MM.1S (cell line): ENCODE measurements at regions not wholly inside any gene's neighbourhood (a gene's known extent, or its start where the extent isn't known, plus 50 kb on each side); places are given as distances from the start of the nearest gene placed in this dataset.

Experiments
- EZH2 ChIP-seq: fragments of 300-600 bp; sonication (generic); optimal IDR thresholded peaks from 2 replicates; pipeline ENCODE3; 2017; ENCODE audit warnings: low read depth, mild to moderate bottlenecking, antibody characterized with exemption, low read length, mixed read lengths
- EZH2phosphoT487 ChIP-seq: fragments of 300-600 bp; sonication (generic); IDR thresholded peaks from 2 replicates; pipeline ENCODE4 v1.6.1; 2018; ENCODE audit warnings: antibody characterized with exemption, low read length
- TF ChIP-seq, protein P1 (sequence below): fragments of 300-600 bp; sonication (generic); IDR thresholded peaks from 2 replicates; pipeline ENCODE4 v1.5.1; 2016; ENCODE audit warnings: antibody characterized with exemption, low read length, mixed read lengths

DNA sequence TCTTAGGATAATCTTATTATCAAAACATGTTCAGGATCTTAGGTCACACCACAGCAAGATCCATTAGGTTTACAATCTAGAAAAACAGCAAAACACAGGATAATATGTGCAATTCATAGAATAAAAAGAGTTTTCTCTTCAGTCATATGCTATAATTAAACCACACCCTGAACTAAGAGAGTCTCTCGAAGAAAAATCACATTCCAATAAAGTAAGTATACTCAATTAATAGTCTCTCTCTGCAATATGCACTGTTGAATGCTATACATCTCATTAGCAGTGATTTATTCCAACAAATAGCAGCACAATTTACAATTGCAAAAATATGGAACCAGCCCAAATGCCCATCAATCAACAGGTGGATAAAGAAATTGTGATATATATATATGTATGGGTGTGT is 383.7 kb downstream of the PPP3CA start:
- TF ChIP-seq, protein P1, sequence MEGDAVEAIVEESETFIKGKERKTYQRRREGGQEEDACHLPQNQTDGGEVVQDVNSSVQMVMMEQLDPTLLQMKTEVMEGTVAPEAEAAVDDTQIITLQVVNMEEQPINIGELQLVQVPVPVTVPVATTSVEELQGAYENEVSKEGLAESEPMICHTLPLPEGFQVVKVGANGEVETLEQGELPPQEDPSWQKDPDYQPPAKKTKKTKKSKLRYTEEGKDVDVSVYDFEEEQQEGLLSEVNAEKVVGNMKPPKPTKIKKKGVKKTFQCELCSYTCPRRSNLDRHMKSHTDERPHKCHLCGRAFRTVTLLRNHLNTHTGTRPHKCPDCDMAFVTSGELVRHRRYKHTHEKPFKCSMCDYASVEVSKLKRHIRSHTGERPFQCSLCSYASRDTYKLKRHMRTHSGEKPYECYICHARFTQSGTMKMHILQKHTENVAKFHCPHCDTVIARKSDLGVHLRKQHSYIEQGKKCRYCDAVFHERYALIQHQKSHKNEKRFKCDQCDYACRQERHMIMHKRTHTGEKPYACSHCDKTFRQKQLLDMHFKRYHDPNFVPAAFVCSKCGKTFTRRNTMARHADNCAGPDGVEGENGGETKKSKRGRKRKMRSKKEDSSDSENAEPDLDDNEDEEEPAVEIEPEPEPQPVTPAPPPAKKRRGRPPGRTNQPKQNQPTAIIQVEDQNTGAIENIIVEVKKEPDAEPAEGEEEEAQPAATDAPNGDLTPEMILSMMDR = no peak
- TF ChIP-seq EZH2 (no peak), EZH2phosphoT487 (no peak)
